ENCODE measurements at regions not wholly inside any gene's neighbourhood (a gene's known extent, or its start where the extent isn't known, plus 50 kb on each side); places are given as distances from the start of the nearest gene placed in this dataset.

DNA sequence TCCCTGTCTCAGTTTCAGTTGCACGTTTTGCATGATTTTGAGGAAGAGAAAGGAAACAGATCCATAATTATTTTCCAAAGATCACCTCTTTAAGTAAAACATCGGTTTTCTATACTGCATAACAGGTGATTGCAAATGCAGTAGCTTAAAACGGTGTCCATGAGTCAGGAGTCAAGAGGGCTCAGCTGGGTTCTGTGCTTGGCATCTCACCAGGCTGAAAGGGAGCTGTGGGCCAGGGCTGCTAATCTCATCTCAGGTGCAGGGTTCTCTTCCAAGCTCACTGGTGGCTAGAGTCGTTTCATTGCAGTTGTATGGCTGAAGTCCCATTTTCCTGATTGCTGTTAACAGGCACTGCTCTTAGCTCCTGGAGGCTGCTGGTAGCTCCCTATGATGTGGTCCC, 57.0 kb upstream of the PRKCQ start:
- no peaks in the 10 kb centered on the region for H3K36me3 Mint-ChIP-seq
- TF ChIP-seq, protein P1, sequence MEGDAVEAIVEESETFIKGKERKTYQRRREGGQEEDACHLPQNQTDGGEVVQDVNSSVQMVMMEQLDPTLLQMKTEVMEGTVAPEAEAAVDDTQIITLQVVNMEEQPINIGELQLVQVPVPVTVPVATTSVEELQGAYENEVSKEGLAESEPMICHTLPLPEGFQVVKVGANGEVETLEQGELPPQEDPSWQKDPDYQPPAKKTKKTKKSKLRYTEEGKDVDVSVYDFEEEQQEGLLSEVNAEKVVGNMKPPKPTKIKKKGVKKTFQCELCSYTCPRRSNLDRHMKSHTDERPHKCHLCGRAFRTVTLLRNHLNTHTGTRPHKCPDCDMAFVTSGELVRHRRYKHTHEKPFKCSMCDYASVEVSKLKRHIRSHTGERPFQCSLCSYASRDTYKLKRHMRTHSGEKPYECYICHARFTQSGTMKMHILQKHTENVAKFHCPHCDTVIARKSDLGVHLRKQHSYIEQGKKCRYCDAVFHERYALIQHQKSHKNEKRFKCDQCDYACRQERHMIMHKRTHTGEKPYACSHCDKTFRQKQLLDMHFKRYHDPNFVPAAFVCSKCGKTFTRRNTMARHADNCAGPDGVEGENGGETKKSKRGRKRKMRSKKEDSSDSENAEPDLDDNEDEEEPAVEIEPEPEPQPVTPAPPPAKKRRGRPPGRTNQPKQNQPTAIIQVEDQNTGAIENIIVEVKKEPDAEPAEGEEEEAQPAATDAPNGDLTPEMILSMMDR (conservative IDR thresholded peaks at IDR 0.05), result no peak
- H3K27ac Mint-ChIP-seq, result no peak overlapping the region
- no peak for DNase-seq (ENCODE audit: extremely low spot score, unreplicated experiment)
- no peaks in the 10 kb centered on the region for H3K4me1 Mint-ChIP-seq (ENCODE audit: unreplicated experiment)
- H3K4me3 Mint-ChIP-seq, result no peak overlapping the region
- no peaks in the 10 kb centered on the region for H3K9me3 Mint-ChIP-seq
- H3K27me3 Mint-ChIP-seq, result peaks cover 58% of the 10 kb centered on the region

- Mint-ChIP-seq H3K9me3 (no peaks in the 10 kb centered on the region), H3K4me3 (no peak overlapping the region), H3K4me1 (ENCODE audit: unreplicated experiment) (no peaks in the 10 kb centered on the region), H3K27me3 (peaks cover 66% of the 10 kb centered on the region), H3K27ac (no peak overlapping the region), H3K36me3 (no peaks in the 10 kb centered on the region)
- DNase-seq (ENCODE audit: extremely low spot score, unreplicated experiment), result no peak
- TF ChIP-seq, protein P1 (conservative IDR thresholded peaks at IDR 0.05), result no peak
These were observed 55.7 kb upstream of the PRKCQ start for GRCh38 chr10:6635784-6636183.

All from type B pancreatic cell (in vitro differentiated cells).